Endothelial cell (in vitro differentiated cells): ENCODE measurements at regions not wholly inside any gene's neighbourhood (a gene's known extent, or its start where the extent isn't known, plus 50 kb on each side); places are given as distances from the start of the nearest gene placed in this dataset.

ENCODE experiments used
- DNase-seq: peaks from one replicate; pipeline ENCODE4 v3.0.0; 2021; ENCODE audit warnings: low spot score
- H3K27ac Mint-ChIP-seq: one replicate; pipeline ENCODE4 v1.8.0; 2021; ENCODE audit warnings: mixed read lengths, inconsistent platforms; ENCODE audit not compliant: unreplicated experiment
- H3K27me3 Mint-ChIP-seq: one replicate; pipeline ENCODE4 v1.8.0; 2021; ENCODE audit warnings: mild to moderate bottlenecking, moderate library complexity, mixed read lengths, inconsistent platforms; ENCODE audit not compliant: unreplicated experiment
- H3K36me3 Mint-ChIP-seq: one replicate; pipeline ENCODE4 v1.8.0; 2021; ENCODE audit warnings: mild to moderate bottlenecking, low read depth, mixed read lengths, inconsistent platforms; ENCODE audit not compliant: unreplicated experiment
- H3K4me1 Mint-ChIP-seq: one replicate; pipeline ENCODE4 v1.8.0; 2021; ENCODE audit warnings: mild to moderate bottlenecking, mixed read lengths, inconsistent platforms; ENCODE audit not compliant: unreplicated experiment
- H3K4me3 Mint-ChIP-seq: one replicate; pipeline ENCODE4 v1.8.0; 2021; ENCODE audit warnings: mild to moderate bottlenecking, mixed read lengths, inconsistent platforms; ENCODE audit not compliant: unreplicated experiment
- H3K9me3 Mint-ChIP-seq: one replicate; pipeline ENCODE4 v1.8.0; 2021; ENCODE audit warnings: mixed read lengths, inconsistent platforms; ENCODE audit not compliant: unreplicated experiment
- CTCF ChIP-seq: fragments of 200-600 bp; sonication (generic); IDR thresholded peaks from one replicate; pipeline ENCODE4 v1.5.0; 2021; ENCODE audit warnings: antibody characterized with exemption; ENCODE audit not compliant: unreplicated experiment

DNA sequence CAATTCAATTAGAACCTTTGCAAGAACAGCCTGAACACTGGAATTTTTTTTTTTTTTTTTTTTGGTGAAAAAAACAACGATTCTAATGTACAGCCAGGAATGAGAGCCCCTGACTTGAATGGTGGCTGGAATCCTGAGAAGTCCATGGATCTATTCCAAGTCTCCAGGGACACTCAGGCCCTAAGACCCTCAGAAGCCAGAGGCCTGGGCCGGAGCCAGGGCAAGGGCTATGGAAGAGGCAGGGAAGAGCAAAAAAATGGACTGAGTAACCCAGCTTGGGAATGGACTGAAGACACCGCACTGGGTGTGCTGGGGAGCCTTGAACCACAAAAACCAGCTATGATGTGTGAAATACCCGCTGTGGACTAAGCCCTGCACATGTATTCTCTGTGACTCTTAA, 60.3 kb upstream of the LHX1 start:
- Mint-ChIP-seq H3K27me3 (peaks cover 8% of the 10 kb centered on the region), H3K27ac (no peak overlapping the region), H3K36me3 (no peaks in the 10 kb centered on the region), H3K9me3 (no peaks in the 10 kb centered on the region), H3K4me1 (no peaks in the 10 kb centered on the region), H3K4me3 (no peak overlapping the region)
- TF ChIP-seq CTCF = no peak
- DNase-seq = no peak

DNA sequence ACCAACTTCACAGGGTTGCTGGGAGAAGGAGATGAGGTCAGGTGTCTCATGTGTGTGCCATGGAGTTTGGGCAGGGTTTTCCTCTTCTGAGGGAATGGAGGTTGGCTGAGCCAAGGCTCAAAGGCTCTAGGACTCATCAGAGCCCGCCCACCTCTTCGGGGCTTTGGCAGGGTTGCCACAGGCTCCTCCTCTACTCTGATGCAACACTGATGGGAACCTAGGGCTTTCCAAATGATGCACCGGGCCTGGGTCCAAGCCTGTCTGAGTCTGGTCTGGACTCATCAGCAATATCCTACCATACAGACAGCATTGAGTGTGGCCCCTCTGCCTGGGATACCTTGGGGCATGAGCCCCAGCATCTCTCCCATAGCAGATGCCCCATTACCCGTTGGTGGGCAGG, 59.5 kb upstream of the LHX1 start:
- Mint-ChIP-seq H3K27ac (no peak overlapping the region), H3K4me3 (no peak overlapping the region), H3K27me3 (peaks cover 8% of the 10 kb centered on the region), H3K36me3 (no peaks in the 10 kb centered on the region), H3K4me1 (no peaks in the 10 kb centered on the region), H3K9me3 (no peaks in the 10 kb centered on the region)
- no peak for DNase-seq
- TF ChIP-seq CTCF = no peak

DNA sequence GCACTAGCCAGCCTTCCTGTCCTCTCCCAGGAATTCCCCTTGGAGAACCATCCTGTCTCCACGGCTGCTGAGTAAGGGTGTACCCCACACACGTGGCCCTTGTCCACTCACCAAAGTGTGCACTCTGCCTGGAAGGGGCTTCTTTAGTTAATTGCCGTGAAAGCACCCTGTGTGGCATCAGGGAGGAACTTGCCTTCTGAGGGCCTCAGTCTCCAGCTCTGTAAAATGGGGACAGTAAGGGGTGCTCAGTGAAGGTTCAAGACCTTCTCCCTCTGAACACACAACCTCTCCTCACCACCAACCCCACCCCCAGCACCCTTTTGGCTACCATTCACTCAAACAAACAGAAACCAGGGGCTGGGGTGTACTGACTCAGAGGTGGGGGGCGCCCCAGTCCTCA, 59.1 kb upstream of the LHX1 start:
- Mint-ChIP-seq H3K27me3 (peaks cover 8% of the 10 kb centered on the region), H3K4me3 (no peak overlapping the region), H3K36me3 (no peaks in the 10 kb centered on the region), H3K4me1 (no peaks in the 10 kb centered on the region), H3K9me3 (no peaks in the 10 kb centered on the region), H3K27ac (no peak overlapping the region)
- no peak for DNase-seq
- no peak for TF ChIP-seq CTCF

DNA sequence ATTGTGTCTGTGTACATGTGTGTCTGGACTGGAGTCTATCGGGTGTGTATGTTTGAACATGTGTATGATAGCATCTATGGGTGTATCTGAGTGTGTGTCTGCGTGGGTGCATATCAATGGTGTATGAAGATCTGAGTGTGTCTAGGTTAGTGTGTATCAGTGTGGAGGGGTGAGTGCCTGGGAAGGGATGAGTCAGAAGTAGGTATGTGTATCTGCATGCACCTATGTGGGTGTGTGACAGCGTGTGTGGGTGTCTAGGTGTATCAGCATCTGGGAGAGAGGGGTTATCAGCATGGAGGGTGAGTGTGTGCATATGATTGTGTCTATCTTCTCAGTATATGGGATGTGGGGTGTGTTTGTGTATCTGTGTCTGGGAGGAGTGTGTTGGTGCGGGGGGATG, 58.2 kb upstream of the LHX1 start:
- Mint-ChIP-seq H3K36me3 (no peaks in the 10 kb centered on the region), H3K4me1 (no peaks in the 10 kb centered on the region), H3K27ac (no peak overlapping the region), H3K27me3 (peaks cover 8% of the 10 kb centered on the region), H3K9me3 (no peaks in the 10 kb centered on the region), H3K4me3 (no peak overlapping the region)
- DNase-seq = no peak
- TF ChIP-seq CTCF = no peak

DNA sequence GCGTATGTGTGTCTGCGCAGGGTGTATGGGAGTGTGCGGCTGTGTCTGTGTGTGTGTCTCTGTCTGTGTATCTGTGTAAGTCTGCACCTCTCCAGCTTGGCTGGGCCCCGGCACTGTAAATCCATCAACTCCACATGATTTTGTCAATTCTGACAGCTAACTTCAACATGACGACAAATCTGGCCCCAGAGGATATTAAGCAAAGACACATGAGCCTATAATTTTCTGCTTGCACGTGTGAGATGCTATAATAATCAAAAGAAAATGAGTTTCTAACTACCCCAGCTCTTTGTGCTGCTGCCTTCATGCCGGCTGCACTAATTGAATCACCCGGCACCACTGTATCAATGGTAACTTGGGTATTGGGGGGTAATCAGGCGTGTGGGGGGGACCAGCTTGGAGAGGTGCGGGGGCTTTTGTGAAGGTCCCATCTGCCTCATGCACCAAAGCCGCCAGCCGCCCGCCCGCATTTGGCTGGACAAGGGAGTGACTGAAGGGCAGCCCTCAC, 57.6 kb upstream of the LHX1 start:
- no peaks in the 10 kb centered on the region for H3K4me1 Mint-ChIP-seq
- H3K27me3 Mint-ChIP-seq = peaks cover 8% of the 10 kb centered on the region
- H3K4me3 Mint-ChIP-seq = no peak overlapping the region
- H3K27ac Mint-ChIP-seq = no peak overlapping the region
- no peaks in the 10 kb centered on the region for H3K36me3 Mint-ChIP-seq
- H3K9me3 Mint-ChIP-seq = no peaks in the 10 kb centered on the region
- TF ChIP-seq CTCF = no peak
- DNase-seq = no peak
